Panc1 (cell line): ENCODE measurements at regions not wholly inside any gene's neighbourhood (a gene's known extent, or its start where the extent isn't known, plus 50 kb on each side); places are given as distances from the start of the nearest gene placed in this dataset.

Source experiments
- CTCF ChIP-seq: fragments of 450-650 bp; IDR thresholded peaks from 2 replicates; pipeline ENCODE4 v1.5.1; 2017; ENCODE audit warnings: mild to moderate bottlenecking
- POLR2AphosphoS5 ChIP-seq: IDR thresholded peaks from 2 replicates; pipeline ENCODE4 v1.6.1; 2012; ENCODE audit warnings: mild to moderate bottlenecking, low read depth, low read length, moderate library complexity
- REST ChIP-seq, 2 experiments: IDR thresholded peaks; 2 replicates each; pipeline ENCODE4 v1.6.1; 2011 to 2012; ENCODE audit warnings: low read depth in 2 of 2, control low read depth in 1 of 2, low read length in 1 of 2, mild to moderate bottlenecking in 1 of 2, moderate library complexity in 1 of 2; ENCODE audit not compliant: insufficient read depth in 1 of 2
- SIN3A ChIP-seq: IDR thresholded peaks from 2 replicates; pipeline ENCODE4 v1.6.1; 2012; ENCODE audit warnings: low read depth, mild to moderate bottlenecking, low read length, moderate library complexity, borderline replicate concordance; ENCODE audit not compliant: insufficient read depth
- TCF7L2 ChIP-seq: IDR thresholded peaks from 2 replicates; pipeline ENCODE4 v1.6.1; 2011; ENCODE audit warnings: mild to moderate bottlenecking, low read depth, low read length, inconsistent platforms

- TF ChIP-seq CTCF (no peak), POLR2AphosphoS5 (no peak), SIN3A (no peak), REST (IDR thresholded peaks at IDR 0.05; ENCODE audit: insufficient read depth in 1 of 2, low read depth in 2 of 2, low read length in 1 of 2) (no peak), TCF7L2 (no peak)
Measured at GRCh38 chr3:168998792-168999191, 664.7 kb downstream of the MECOM start.
